HL-60 (cell line): ENCODE measurements at regions not wholly inside any gene's neighbourhood (a gene's known extent, or its start where the extent isn't known, plus 50 kb on each side); places are given as distances from the start of the nearest gene placed in this dataset.

Source experiments
- DNase-seq, 2 experiments: peaks; one replicate each; pipeline ENCODE4 v3.0.0-alpha.2; 2010 to 2020; ENCODE audit warnings: low read depth in 1 of 2, low spot score in 1 of 2
- H3K27ac ChIP-seq: fragments of 250-450 bp; sonication (Bioruptor Pico); replicated peaks from 2 replicates; pipeline ENCODE4 v1.5.1; 2020; ENCODE audit warnings: mild to moderate bottlenecking, moderate library complexity
- H3K27me3 ChIP-seq: fragments of 250-450 bp; sonication (Bioruptor Pico); 2 replicates; pipeline ENCODE4 v1.5.1; 2021; ENCODE audit warnings: mild to moderate bottlenecking, moderate library complexity; ENCODE audit not compliant: insufficient read depth, poor library complexity, severe bottlenecking
- H3K4me3 ChIP-seq: replicated peaks from 2 replicates; pipeline ENCODE4 v1.5.1; 2011; ENCODE audit warnings: mild to moderate bottlenecking, control low read depth, low read length; ENCODE audit not compliant: insufficient read depth
- CTCF ChIP-seq: IDR thresholded peaks from one replicate; pipeline ENCODE4 v1.5.1; 2011; ENCODE audit warnings: low read length, control low read depth, inconsistent platforms; ENCODE audit not compliant: insufficient read depth
- GABPA ChIP-seq: IDR thresholded peaks from 2 replicates; pipeline ENCODE4 v1.6.1; 2012; ENCODE audit warnings: low read depth
- POLR2AphosphoS5 ChIP-seq: IDR thresholded peaks from 2 replicates; pipeline ENCODE4 v1.6.1; 2012; ENCODE audit warnings: low read depth
- REST ChIP-seq: IDR thresholded peaks from 2 replicates; pipeline ENCODE4 v1.6.1; 2012; ENCODE audit warnings: low read depth; ENCODE audit not compliant: insufficient replicate concordance
- SPI1 ChIP-seq: IDR thresholded peaks from 2 replicates; pipeline ENCODE4 v1.6.1; 2012; ENCODE audit warnings: low read depth, mild to moderate bottlenecking, borderline replicate concordance

- TF ChIP-seq CTCF (no peak), SPI1 (no peak), POLR2AphosphoS5 (no peak), GABPA (no peak), REST (no peak)
- Histone ChIP-seq H3K27ac (no peak overlapping the region), H3K4me3 (no peak overlapping the region), H3K27me3 (no peaks in the 10 kb centered on the region)
- no peak for DNase-seq
Observed at GRCh38 chr17:77681861-77682260, 276.6 kb upstream of the TNRC6C start.

GRCh38 chr17:77684803-77685798 is 273.4 kb upstream of the TNRC6C start:
- Histone ChIP-seq H3K27ac (no peak overlapping the region), H3K4me3 (no peak overlapping the region), H3K27me3 (peaks cover under 1% of the 10 kb centered on the region)
- TF ChIP-seq POLR2AphosphoS5 = no peak
- no peak for TF ChIP-seq CTCF
- no peak for TF ChIP-seq GABPA
- no peak for TF ChIP-seq SPI1
- no peak for TF ChIP-seq REST
- DNase-seq = no peak

GRCh38 chr17:77685881-77686486 is 272.5 kb upstream of the TNRC6C start:
- H3K27me3 ChIP-seq = peaks cover 9% of the 10 kb centered on the region
- no peak for TF ChIP-seq POLR2AphosphoS5
- TF ChIP-seq CTCF = no peak
- TF ChIP-seq REST = no peak
- TF ChIP-seq GABPA = no peak
- no peak for DNase-seq
- H3K27ac ChIP-seq = no peak overlapping the region
- H3K4me3 ChIP-seq = no peak overlapping the region
